Tibial nerve (tissue), 4 donors: ENCODE measurements at regions not wholly inside any gene's neighbourhood (a gene's known extent, or its start where the extent isn't known, plus 50 kb on each side); places are given as distances from the start of the nearest gene placed in this dataset.

Experiments
- DNase-seq, 2 donors: peaks; one replicate each; pipeline ENCODE4 v3.0.0-alpha.2; 2019; ENCODE audit warnings: low spot score in 2 of 2
- H3K27ac ChIP-seq, 4 donors: fragments of 200-600 bp; sonication (generic) in 3 of 4; one replicate each; pipeline ENCODE4 v1.5.1; 2017 to 2019; ENCODE audit warnings: mild to moderate bottlenecking in 1 of 4
- H3K27me3 ChIP-seq, 2 donors: fragments of 200-600 bp; sonication (generic) in 1 of 2; one replicate each; pipeline versions ENCODE4 v1.5.1 to v1.6.0; 2017 to 2019
- H3K36me3 ChIP-seq, 3 donors: fragments of 200-600 bp; sonication (generic); one replicate each; pipeline ENCODE4 v1.5.1; 2018 to 2019
- H3K4me1 ChIP-seq, 4 donors: fragments of 200-600 bp; sonication (generic) in 3 of 4; one replicate each; pipeline ENCODE4 v1.5.1; 2017 to 2019
- H3K4me3 ChIP-seq, 4 donors: fragments of 200-600 bp; sonication (generic) in 3 of 4; one replicate each; pipeline ENCODE4 v1.5.1; 2017 to 2019; ENCODE audit warnings: mild to moderate bottlenecking in 1 of 4, moderate library complexity in 1 of 4
- H3K9me3 ChIP-seq, 4 donors: fragments of 200-600 bp; sonication (generic) in 3 of 4; one replicate each; pipeline ENCODE4 v1.5.1; 2017 to 2019
- CTCF ChIP-seq, 5 experiments: fragments of 200-600 bp in 3 of 5; fragments of 450-650 bp in 2 of 5; sonication (generic) in 3 of 5; IDR thresholded peaks; one replicate each; pipeline ENCODE4 v1.5.1; 2016 to 2019; ENCODE audit warnings: antibody characterized with exemption in 5 of 5, mild to moderate bottlenecking in 3 of 5, moderate library complexity in 2 of 5
- EP300 ChIP-seq, 2 donors: sonication (generic); formaldehyde crosslinking; IDR thresholded peaks; one replicate each; pipeline ENCODE4 v1.6.1; 2017; ENCODE audit warnings: antibody characterized with exemption in 2 of 2, mild to moderate bottlenecking in 1 of 2
- POLR2A ChIP-seq, 2 donors: fragments of 450-650 bp; IDR thresholded peaks; one replicate each; pipeline ENCODE4 v1.6.1; 2017; ENCODE audit warnings: antibody characterized with exemption in 2 of 2, mild to moderate bottlenecking in 2 of 2, moderate library complexity in 2 of 2
- WGBS, 2 donors: methylation state at CpG; one replicate each; pipeline ENCODE4 v1.1.5; 2018; 5-methylcytosine and 5-hydroxymethylcytosine counted together

- peaks cover 0 to 36% (median 18%) of the 10 kb centered on the region in 4 donors for H3K4me1 ChIP-seq
- 7 to 53% methylated on average over 1 of the region's 1 CpG for WGBS, 2 donors
- no peaks in the 10 kb centered on the region for H3K9me3 ChIP-seq
- TF ChIP-seq EP300 (IDR thresholded peaks at IDR 0.05) (no peak), POLR2A (IDR thresholded peaks at IDR 0.05) (no peak), CTCF (IDR thresholded peaks at IDR 0.05) (no peak)
- no peak for DNase-seq
- no peak overlapping the region for H3K27ac ChIP-seq
- H3K36me3 ChIP-seq = no peaks in the 10 kb centered on the region
- H3K27me3 ChIP-seq = no peaks in the 10 kb centered on the region
- H3K4me3 ChIP-seq = no peak overlapping the region
Observed at GRCh38 chr15:70471517-70471916, 291.8 kb downstream of the UACA start.

GRCh38 chr15:70470556-70471191, 292.7 kb downstream of the UACA start:
- Histone ChIP-seq H3K4me1 (peaks cover 0 to 28% (median 15%) of the 10 kb centered on the region in 4 donors), H3K27me3 (no peaks in the 10 kb centered on the region), H3K4me3 (no peak overlapping the region), H3K27ac (no peak overlapping the region), H3K36me3 (no peaks in the 10 kb centered on the region), H3K9me3 (no peaks in the 10 kb centered on the region)
- TF ChIP-seq EP300 (IDR thresholded peaks at IDR 0.05) (no peak), POLR2A (IDR thresholded peaks at IDR 0.05) (no peak), CTCF (IDR thresholded peaks at IDR 0.05) (no peak)
- 79 to 91% methylated on average over 7 of the region's 7 CpGs for WGBS, 2 donors
- DNase-seq = no peak

- TF ChIP-seq CTCF (IDR thresholded peaks at IDR 0.05) = no peak
- TF ChIP-seq EP300 (IDR thresholded peaks at IDR 0.05) = no peak
- no peak for TF ChIP-seq POLR2A (IDR thresholded peaks at IDR 0.05)
- Histone ChIP-seq H3K27me3 (no peaks in the 10 kb centered on the region), H3K27ac (no peak overlapping the region), H3K9me3 (no peaks in the 10 kb centered on the region), H3K36me3 (no peaks in the 10 kb centered on the region), H3K4me3 (no peak overlapping the region), H3K4me1 (peaks cover 0 to 20% (median 10%) of the 10 kb centered on the region in 4 donors)
- WGBS, 2 donors = 80 to 84% methylated on average over 16 of the region's 16 CpGs
- no peak for DNase-seq
Observed at GRCh38 chr15:70469651-70470555, 293.5 kb downstream of the UACA start.

GRCh38 chr15:70469182-70469581, 294.2 kb downstream of the UACA start:
- no peaks in the 10 kb centered on the region for H3K9me3 ChIP-seq
- no peak overlapping the region for H3K27ac ChIP-seq
- no peak for DNase-seq
- no peaks in the 10 kb centered on the region for H3K27me3 ChIP-seq
- WGBS, 2 donors = 88 to 89% methylated on average over 3 of the region's 3 CpGs
- TF ChIP-seq POLR2A (IDR thresholded peaks at IDR 0.05) (no peak), EP300 (IDR thresholded peaks at IDR 0.05) (no peak), CTCF (IDR thresholded peaks at IDR 0.05) (no peak)
- H3K4me1 ChIP-seq = peaks cover 0 to 13% (median 6%) of the 10 kb centered on the region in 4 donors
- no peak overlapping the region for H3K4me3 ChIP-seq
- no peaks in the 10 kb centered on the region for H3K36me3 ChIP-seq
